ENCODE measurements at regions not wholly inside any gene's neighbourhood (a gene's known extent, or its start where the extent isn't known, plus 50 kb on each side); places are given as distances from the start of the nearest gene placed in this dataset.

DNA sequence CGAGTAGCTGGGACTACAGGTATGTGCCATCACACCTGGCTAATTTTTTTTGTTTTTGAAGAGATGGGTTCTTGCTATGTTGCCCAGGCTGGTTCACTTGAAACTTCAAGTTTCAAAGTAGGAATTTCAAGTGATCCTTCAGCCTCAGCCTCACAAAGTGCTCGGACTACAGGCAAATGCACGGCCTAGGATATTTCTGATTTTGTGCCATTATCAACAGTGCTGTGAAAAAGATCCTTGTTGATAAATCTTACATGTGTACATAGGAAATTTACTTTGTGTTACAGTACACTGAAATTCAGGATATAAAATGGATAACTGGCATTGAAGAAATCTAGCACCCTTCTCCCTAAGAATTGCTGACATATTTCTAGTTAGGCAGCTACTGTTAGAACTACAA is 184.6 kb upstream of the PRDM1 start:
- H3K14ac ChIP-seq (ENCODE audit: low read length in 2 of 2), result no peak overlapping the region
- H2BK15ac ChIP-seq (ENCODE audit: low read depth, poor library complexity, severe bottlenecking), result no peak overlapping the region
- no peak overlapping the region for H4K91ac ChIP-seq (ENCODE audit: low read length)
- peaks cover 6% of the 10 kb centered on the region for H3K9me3 ChIP-seq (ENCODE audit: control insufficient read depth, low read length)
- H3K36me3 ChIP-seq (ENCODE audit: control insufficient read depth in 1 of 2, insufficient read depth in 2 of 2, low read depth in 1 of 2, low read length in 2 of 2), result no peaks in the 10 kb centered on the region
- no peak overlapping the region for H3K4ac ChIP-seq (ENCODE audit: low read depth in 1 of 2, low read length in 2 of 2)
- H4K8ac ChIP-seq (ENCODE audit: low read length), result no peak overlapping the region
- no peak overlapping the region for H2AK5ac ChIP-seq (ENCODE audit: low read length, severe bottlenecking)
- H3K79me1 ChIP-seq (replicated peaks; ENCODE audit: low read length, poor library complexity, severe bottlenecking), result no peaks in the 10 kb centered on the region
- H2BK120ac ChIP-seq (ENCODE audit: low read depth, low read length), result no peak overlapping the region
- H3K23ac ChIP-seq (ENCODE audit: low read length in 2 of 2), result no peak overlapping the region
- H2BK12ac ChIP-seq (ENCODE audit: low read length in 2 of 2), result no peak overlapping the region
- no peak overlapping the region for H3K4me2 ChIP-seq (ENCODE audit: low read length, poor library complexity, severe bottlenecking)
- H3K27ac ChIP-seq (ENCODE audit: low read length, poor library complexity, severe bottlenecking), result no peak overlapping the region
- no peak overlapping the region for H2BK5ac ChIP-seq (ENCODE audit: low read depth, low read length, poor library complexity, severe bottlenecking)
- no peak for DNase-seq
- WGBS, result 100% methylated on average over 3 of the region's 3 CpGs
- H3K18ac ChIP-seq (ENCODE audit: low read depth in 1 of 2, low read length in 2 of 2), result no peak overlapping the region
- H3K9ac ChIP-seq (ENCODE audit: low read length), result peak overlapping the region; percentile 63
- H3K27me3 ChIP-seq (ENCODE audit: control insufficient read depth in 1 of 2, insufficient read depth in 1 of 2, low read length in 2 of 2), result no peaks in the 10 kb centered on the region
- H3K4me1 ChIP-seq (ENCODE audit: control insufficient read depth, insufficient read depth, low read depth, low read length), result no peaks in the 10 kb centered on the region
- H3K4me3 ChIP-seq (ENCODE audit: insufficient read depth in 1 of 2, low read depth in 1 of 2, low read length in 2 of 2), result no peak overlapping the region
- no peak overlapping the region for H2AFZ ChIP-seq (ENCODE audit: low read depth, low read length)

DNA sequence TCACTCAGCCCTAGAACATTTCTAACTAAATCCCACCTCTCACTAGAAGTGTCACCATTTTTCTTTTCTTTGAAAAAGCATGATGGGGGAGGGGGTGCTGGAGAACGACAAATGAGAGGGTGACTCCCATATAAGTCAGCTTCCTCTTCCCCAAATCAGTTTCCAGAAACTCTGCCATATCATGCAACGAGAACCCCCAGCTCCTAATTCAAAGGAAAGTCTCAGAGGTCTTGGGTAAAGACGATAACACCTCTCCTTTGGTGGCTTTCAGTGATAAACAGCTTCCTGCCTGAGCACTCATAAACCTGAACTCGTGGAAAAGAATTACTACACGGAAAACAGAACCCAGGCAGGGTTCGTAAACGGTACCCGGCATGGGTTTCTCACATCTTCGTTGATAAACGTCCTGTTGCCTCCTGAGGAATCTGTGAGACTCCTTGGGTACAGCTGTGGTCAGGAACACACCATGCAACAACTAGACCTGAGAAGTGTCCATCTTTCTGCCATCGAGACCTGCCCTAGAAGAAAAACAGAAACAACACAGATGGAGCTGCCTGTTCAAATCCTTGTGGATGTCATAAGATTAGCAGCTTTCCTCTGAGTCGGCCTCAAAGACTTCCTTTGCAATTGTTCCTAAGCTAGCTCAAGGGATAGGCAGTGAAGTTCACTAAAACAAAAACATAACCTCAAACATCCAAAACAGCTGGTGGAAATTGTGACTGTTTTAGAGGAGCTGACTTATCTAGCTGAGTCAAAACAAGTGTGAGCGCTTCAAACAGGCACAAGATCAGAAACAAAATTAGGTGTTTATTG is 185.8 kb upstream of the PRDM1 start:
- Histone ChIP-seq H2BK120ac (ENCODE audit: low read depth, low read length) (no peak overlapping the region), H2AK5ac (ENCODE audit: low read length, severe bottlenecking) (no peak overlapping the region)

DNA sequence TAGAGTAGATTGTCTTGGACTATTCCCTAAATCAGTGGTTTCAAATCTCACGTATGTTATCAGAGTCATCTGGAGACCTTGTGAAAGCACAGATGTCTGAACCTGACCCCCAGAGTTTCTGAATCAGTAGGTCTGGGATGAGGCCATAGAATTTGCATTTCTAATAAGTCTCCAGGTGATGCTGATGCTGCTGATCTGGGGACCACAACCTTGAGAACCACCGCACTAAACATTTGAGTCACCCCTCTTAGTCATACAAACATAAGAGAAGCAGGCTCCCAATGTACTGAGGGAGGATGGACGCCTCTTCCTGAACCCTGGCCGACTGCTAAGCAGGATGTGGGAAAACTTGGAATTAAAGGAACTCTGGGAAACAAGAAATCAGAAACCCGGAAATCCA is 187.8 kb upstream of the PRDM1 start:
- no peak overlapping the region for H3K4me2 ChIP-seq (ENCODE audit: low read length, poor library complexity, severe bottlenecking)
- no peak overlapping the region for H2BK120ac ChIP-seq (ENCODE audit: low read depth, low read length)
- peak; percentile 58 for DNase-seq
- no peak overlapping the region for H3K4me3 ChIP-seq (ENCODE audit: insufficient read depth in 1 of 2, low read depth in 1 of 2, low read length in 2 of 2)
- no peak overlapping the region for H3K4ac ChIP-seq (ENCODE audit: low read depth in 1 of 2, low read length in 2 of 2)
- 54% methylated on average over 4 of the region's 5 CpGs for WGBS
- peaks cover 6% of the 10 kb centered on the region for H3K9me3 ChIP-seq (ENCODE audit: control insufficient read depth, low read length)
- H4K8ac ChIP-seq (ENCODE audit: low read length), result no peak overlapping the region
- H2AK5ac ChIP-seq (ENCODE audit: low read length, severe bottlenecking), result no peak overlapping the region
- no peaks in the 10 kb centered on the region for H3K36me3 ChIP-seq (ENCODE audit: control insufficient read depth in 1 of 2, insufficient read depth in 2 of 2, low read depth in 1 of 2, low read length in 2 of 2)
- no peak overlapping the region for H3K18ac ChIP-seq (ENCODE audit: low read depth in 1 of 2, low read length in 2 of 2)
- no peak overlapping the region for H3K14ac ChIP-seq (ENCODE audit: low read length in 2 of 2)
- no peak overlapping the region for H4K91ac ChIP-seq (ENCODE audit: low read length)
- H3K9ac ChIP-seq (ENCODE audit: low read length), result no peak overlapping the region
- no peaks in the 10 kb centered on the region for H3K79me1 ChIP-seq (replicated peaks; ENCODE audit: low read length, poor library complexity, severe bottlenecking)
- H3K23ac ChIP-seq (ENCODE audit: low read length in 2 of 2), result no peak overlapping the region
- no peaks in the 10 kb centered on the region for H3K4me1 ChIP-seq (ENCODE audit: control insufficient read depth, insufficient read depth, low read depth, low read length)
- H2BK12ac ChIP-seq (ENCODE audit: low read length in 2 of 2), result no peak overlapping the region
- H2AFZ ChIP-seq (ENCODE audit: low read depth, low read length), result no peak overlapping the region
- H2BK5ac ChIP-seq (ENCODE audit: low read depth, low read length, poor library complexity, severe bottlenecking), result no peak overlapping the region
- no peak overlapping the region for H3K27ac ChIP-seq (ENCODE audit: low read length, poor library complexity, severe bottlenecking)
- H3K27me3 ChIP-seq (ENCODE audit: control insufficient read depth in 1 of 2, insufficient read depth in 1 of 2, low read length in 2 of 2), result no peaks in the 10 kb centered on the region
- no peak overlapping the region for H2BK15ac ChIP-seq (ENCODE audit: low read depth, poor library complexity, severe bottlenecking)

More for the DNA sequence above, 185.8 kb upstream of the PRDM1 start:
- Histone ChIP-seq H4K91ac (ENCODE audit: low read length) (peak overlapping the region; percentile 21), H3K4me3 (ENCODE audit: insufficient read depth in 1 of 2, low read depth in 1 of 2, low read length in 2 of 2) (no peak overlapping the region), H3K27ac (ENCODE audit: low read length, poor library complexity, severe bottlenecking) (no peak overlapping the region), H2BK15ac (ENCODE audit: low read depth, poor library complexity, severe bottlenecking) (no peak overlapping the region), H3K4me2 (ENCODE audit: low read length, poor library complexity, severe bottlenecking) (no peak overlapping the region), H3K27me3 (ENCODE audit: control insufficient read depth in 1 of 2, insufficient read depth in 1 of 2, low read length in 2 of 2) (no peaks in the 10 kb centered on the region), H3K23ac (ENCODE audit: low read length in 2 of 2) (no peak overlapping the region), H2BK5ac (ENCODE audit: low read depth, low read length, poor library complexity, severe bottlenecking) (no peak overlapping the region), H3K36me3 (ENCODE audit: control insufficient read depth in 1 of 2, insufficient read depth in 2 of 2, low read depth in 1 of 2, low read length in 2 of 2) (no peaks in the 10 kb centered on the region), H3K79me1 (replicated peaks; ENCODE audit: low read length, poor library complexity, severe bottlenecking) (no peaks in the 10 kb centered on the region), H4K8ac (ENCODE audit: low read length) (peak overlapping the region; percentile 48), H2BK12ac (ENCODE audit: low read length in 2 of 2) (peak overlapping the region in 1 of 2 experiments; percentile 64), H3K4me1 (ENCODE audit: control insufficient read depth, insufficient read depth, low read depth, low read length) (no peaks in the 10 kb centered on the region), H2AFZ (ENCODE audit: low read depth, low read length) (no peak overlapping the region), H3K4ac (ENCODE audit: low read depth in 1 of 2, low read length in 2 of 2) (no peak overlapping the region), H3K14ac (ENCODE audit: low read length in 2 of 2) (no peak overlapping the region), H3K18ac (ENCODE audit: low read depth in 1 of 2, low read length in 2 of 2) (peak overlapping the region in 1 of 2 experiments; percentile 65), H3K9ac (ENCODE audit: low read length) (peak overlapping the region; percentile 63), H3K9me3 (ENCODE audit: control insufficient read depth, low read length) (peaks cover 6% of the 10 kb centered on the region)
- WGBS, result 64% methylated on average over 12 of the region's 13 CpGs
- DNase-seq, result peak; percentile 89

DNA sequence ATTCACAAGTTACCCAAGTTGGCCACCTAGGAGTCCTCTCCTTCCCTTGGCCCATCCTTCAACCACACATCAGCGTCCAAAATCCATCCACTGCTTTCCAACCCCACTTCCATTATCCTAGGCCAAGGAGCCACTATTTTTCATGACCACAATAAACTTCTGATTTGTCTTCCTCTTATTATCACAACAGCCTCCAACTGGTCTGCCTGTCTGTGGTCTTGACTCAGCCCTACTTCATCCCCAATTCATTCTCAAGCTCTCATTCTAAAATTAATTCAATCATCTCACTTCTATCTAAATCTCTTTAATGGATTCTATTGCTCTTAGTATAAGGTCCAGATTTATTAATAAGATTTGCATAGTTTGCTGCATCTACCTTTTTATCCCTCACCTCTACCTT is 189.0 kb upstream of the PRDM1 start:
- 95% methylated on average over 1 of the region's 1 CpG for WGBS
- H2BK15ac ChIP-seq (ENCODE audit: low read depth, poor library complexity, severe bottlenecking), result no peak overlapping the region
- DNase-seq, result no peak
- no peak overlapping the region for H2AFZ ChIP-seq (ENCODE audit: low read depth, low read length)
- H4K91ac ChIP-seq (ENCODE audit: low read length), result no peak overlapping the region
- H3K4ac ChIP-seq (ENCODE audit: low read depth in 1 of 2, low read length in 2 of 2), result no peak overlapping the region
- H3K4me3 ChIP-seq (ENCODE audit: insufficient read depth in 1 of 2, low read depth in 1 of 2, low read length in 2 of 2), result no peak overlapping the region
- H3K9me3 ChIP-seq (ENCODE audit: control insufficient read depth, low read length), result peaks cover 6% of the 10 kb centered on the region
- no peak overlapping the region for H2AK5ac ChIP-seq (ENCODE audit: low read length, severe bottlenecking)
- no peak overlapping the region for H3K4me2 ChIP-seq (ENCODE audit: low read length, poor library complexity, severe bottlenecking)
- no peak overlapping the region for H3K14ac ChIP-seq (ENCODE audit: low read length in 2 of 2)
- no peak overlapping the region for H4K8ac ChIP-seq (ENCODE audit: low read length)
- H3K36me3 ChIP-seq (ENCODE audit: control insufficient read depth in 1 of 2, insufficient read depth in 2 of 2, low read depth in 1 of 2, low read length in 2 of 2), result no peaks in the 10 kb centered on the region
- H2BK12ac ChIP-seq (ENCODE audit: low read length in 2 of 2), result peak overlapping the region in 1 of 2 experiments; percentile 29
- H3K79me1 ChIP-seq (replicated peaks; ENCODE audit: low read length, poor library complexity, severe bottlenecking), result no peaks in the 10 kb centered on the region
- H3K4me1 ChIP-seq (ENCODE audit: control insufficient read depth, insufficient read depth, low read depth, low read length), result no peaks in the 10 kb centered on the region
- no peak overlapping the region for H2BK5ac ChIP-seq (ENCODE audit: low read depth, low read length, poor library complexity, severe bottlenecking)
- no peak overlapping the region for H3K9ac ChIP-seq (ENCODE audit: low read length)
- no peak overlapping the region for H3K23ac ChIP-seq (ENCODE audit: low read length in 2 of 2)
- no peaks in the 10 kb centered on the region for H3K27me3 ChIP-seq (ENCODE audit: control insufficient read depth in 1 of 2, insufficient read depth in 1 of 2, low read length in 2 of 2)
- no peak overlapping the region for H3K27ac ChIP-seq (ENCODE audit: low read length, poor library complexity, severe bottlenecking)
- H3K18ac ChIP-seq (ENCODE audit: low read depth in 1 of 2, low read length in 2 of 2), result no peak overlapping the region
- no peak overlapping the region for H2BK120ac ChIP-seq (ENCODE audit: low read depth, low read length)

Data from mesenchymal stem cell (in vitro differentiated cells and primary cell).